ENCODE measurements at regions not wholly inside any gene's neighbourhood (a gene's known extent, or its start where the extent isn't known, plus 50 kb on each side); places are given as distances from the start of the nearest gene placed in this dataset.

DNA sequence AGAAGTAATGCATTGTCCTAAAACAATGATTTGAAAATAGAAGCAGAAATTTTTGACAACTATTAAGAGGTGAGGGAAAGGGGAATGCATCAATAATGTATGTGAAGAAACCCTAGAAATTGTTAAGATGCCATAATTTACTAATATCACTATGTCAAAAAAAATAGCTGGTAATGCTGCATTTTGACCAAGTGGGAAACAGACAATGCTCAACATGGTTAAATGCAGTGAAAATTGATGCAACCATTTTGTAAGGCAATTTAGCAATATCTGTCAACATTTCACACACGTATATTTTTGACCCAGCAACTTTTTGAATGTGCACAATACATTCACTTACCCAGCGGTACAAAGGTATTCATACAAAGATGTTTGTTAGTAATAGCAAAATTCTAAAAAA, 381.6 kb downstream of the CDH11 start:
- no peaks in the 10 kb centered on the region for H3K9me3 ChIP-seq
- TF ChIP-seq, protein P1, sequence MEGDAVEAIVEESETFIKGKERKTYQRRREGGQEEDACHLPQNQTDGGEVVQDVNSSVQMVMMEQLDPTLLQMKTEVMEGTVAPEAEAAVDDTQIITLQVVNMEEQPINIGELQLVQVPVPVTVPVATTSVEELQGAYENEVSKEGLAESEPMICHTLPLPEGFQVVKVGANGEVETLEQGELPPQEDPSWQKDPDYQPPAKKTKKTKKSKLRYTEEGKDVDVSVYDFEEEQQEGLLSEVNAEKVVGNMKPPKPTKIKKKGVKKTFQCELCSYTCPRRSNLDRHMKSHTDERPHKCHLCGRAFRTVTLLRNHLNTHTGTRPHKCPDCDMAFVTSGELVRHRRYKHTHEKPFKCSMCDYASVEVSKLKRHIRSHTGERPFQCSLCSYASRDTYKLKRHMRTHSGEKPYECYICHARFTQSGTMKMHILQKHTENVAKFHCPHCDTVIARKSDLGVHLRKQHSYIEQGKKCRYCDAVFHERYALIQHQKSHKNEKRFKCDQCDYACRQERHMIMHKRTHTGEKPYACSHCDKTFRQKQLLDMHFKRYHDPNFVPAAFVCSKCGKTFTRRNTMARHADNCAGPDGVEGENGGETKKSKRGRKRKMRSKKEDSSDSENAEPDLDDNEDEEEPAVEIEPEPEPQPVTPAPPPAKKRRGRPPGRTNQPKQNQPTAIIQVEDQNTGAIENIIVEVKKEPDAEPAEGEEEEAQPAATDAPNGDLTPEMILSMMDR (IDR thresholded peaks at IDR 0.05): no peak
- no peak for DNase-seq (ENCODE audit: low spot score)
- H3K4me1 ChIP-seq (ENCODE audit: control insufficient read depth in 1 of 2, low read depth in 2 of 2): peaks cover 0 to 11% of the 10 kb centered on the region in 2 donors
- ATAC-seq (ENCODE audit: insufficient number of reproducible peaks, low FRiP score, low read depth): no peak
- no peaks in the 10 kb centered on the region for H3K36me3 ChIP-seq
- H3K27ac ChIP-seq: no peak overlapping the region
- no peaks in the 10 kb centered on the region for H3K27me3 ChIP-seq (replicated peaks; ENCODE audit: insufficient read depth)
- H3K4me3 ChIP-seq: no peak overlapping the region

- H3K4me1 ChIP-seq (ENCODE audit: control insufficient read depth in 1 of 2, low read depth in 2 of 2): peaks cover 0 to 9% of the 10 kb centered on the region in 2 donors
- TF ChIP-seq, protein P1 (IDR thresholded peaks at IDR 0.05): no peak
- H3K27ac ChIP-seq: no peak overlapping the region
- DNase-seq (ENCODE audit: low spot score) (no peak), ATAC-seq (ENCODE audit: insufficient number of reproducible peaks, low FRiP score, low read depth) (no peak)
- H3K4me3 ChIP-seq: no peak overlapping the region
- no peaks in the 10 kb centered on the region for H3K27me3 ChIP-seq (replicated peaks; ENCODE audit: insufficient read depth)
- no peaks in the 10 kb centered on the region for H3K9me3 ChIP-seq
- H3K36me3 ChIP-seq: no peaks in the 10 kb centered on the region
These were observed 383.4 kb downstream of the CDH11 start for GRCh38 chr16:64738321-64738960.

DNA sequence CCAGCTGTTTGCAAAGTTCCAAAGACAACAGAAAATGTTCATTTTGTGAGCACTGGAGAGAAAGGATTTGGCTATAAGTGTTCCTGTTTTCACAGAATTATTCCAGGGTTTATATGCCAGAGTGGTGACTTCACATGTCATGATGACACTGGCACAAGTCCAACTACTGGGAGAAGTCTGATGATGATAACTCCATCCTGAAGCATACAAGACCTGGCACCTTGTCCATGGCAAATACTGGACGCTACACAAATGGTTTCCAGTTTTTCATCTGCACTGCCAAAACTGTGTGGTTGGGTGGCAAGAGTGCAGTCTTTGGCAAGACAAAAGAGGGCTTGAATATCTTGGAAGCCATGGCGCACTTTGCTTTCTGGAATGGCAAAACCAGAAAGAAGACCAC, 385.0 kb downstream of the CDH11 start:
- Histone ChIP-seq H3K9me3 (no peaks in the 10 kb centered on the region), H3K4me3 (no peak overlapping the region), H3K27me3 (replicated peaks; ENCODE audit: insufficient read depth) (no peaks in the 10 kb centered on the region), H3K27ac (peak overlapping the region in 1 of 2 donors; percentile 12), H3K36me3 (no peaks in the 10 kb centered on the region), H3K4me1 (ENCODE audit: control insufficient read depth in 1 of 2, low read depth in 2 of 2) (peaks cover 0 to 9% of the 10 kb centered on the region in 2 donors)
- DNase-seq (ENCODE audit: low spot score) (peak; percentile 15), ATAC-seq (ENCODE audit: insufficient number of reproducible peaks, low FRiP score, low read depth) (no peak)
- TF ChIP-seq, protein P1 (IDR thresholded peaks at IDR 0.05): no peak

DNA sequence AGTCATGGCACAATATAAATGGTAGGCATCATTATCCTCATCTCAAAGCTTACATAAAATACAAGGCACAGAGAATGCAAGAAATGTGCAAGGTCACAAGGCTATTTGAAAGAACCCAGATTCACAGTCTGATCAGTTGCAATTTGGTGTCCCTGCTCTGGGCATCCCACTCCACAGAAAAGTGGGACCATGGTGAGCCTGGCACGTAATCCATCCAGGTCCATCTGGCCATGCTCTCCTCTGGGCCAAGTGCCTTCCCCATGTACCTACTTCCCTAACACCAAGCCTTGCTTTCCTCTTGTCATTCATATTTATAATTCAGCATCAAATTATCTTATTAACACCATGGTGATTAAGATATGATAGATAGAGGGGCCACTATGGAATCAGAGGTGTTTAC, 390.0 kb downstream of the CDH11 start:
- ATAC-seq (ENCODE audit: insufficient number of reproducible peaks, low FRiP score, low read depth) (no peak), DNase-seq (ENCODE audit: low spot score) (no peak)
- Histone ChIP-seq H3K4me1 (ENCODE audit: control insufficient read depth in 1 of 2, low read depth in 2 of 2) (peaks cover 0 to 7% of the 10 kb centered on the region in 2 donors), H3K36me3 (no peaks in the 10 kb centered on the region), H3K9me3 (no peaks in the 10 kb centered on the region), H3K27me3 (replicated peaks; ENCODE audit: insufficient read depth) (no peaks in the 10 kb centered on the region), H3K27ac (no peak overlapping the region), H3K4me3 (no peak overlapping the region)
- TF ChIP-seq, protein P1 (IDR thresholded peaks at IDR 0.05): no peak

- H3K9me3 ChIP-seq: no peaks in the 10 kb centered on the region
- no peak overlapping the region for H3K27ac ChIP-seq
- H3K36me3 ChIP-seq: no peaks in the 10 kb centered on the region
- no peak overlapping the region for H3K4me3 ChIP-seq
- no peak for DNase-seq (ENCODE audit: low spot score)
- no peaks in the 10 kb centered on the region for H3K4me1 ChIP-seq (ENCODE audit: control insufficient read depth in 1 of 2, low read depth in 2 of 2)
- TF ChIP-seq, protein P1 (IDR thresholded peaks at IDR 0.05): no peak
- H3K27me3 ChIP-seq (replicated peaks; ENCODE audit: insufficient read depth): no peaks in the 10 kb centered on the region
- no peak for ATAC-seq (ENCODE audit: insufficient number of reproducible peaks, low FRiP score, low read depth)
These were observed 391.6 kb downstream of the CDH11 start for GRCh38 chr16:64730261-64730660.
